ENCODE measurements at regions not wholly inside any gene's neighbourhood (a gene's known extent, or its start where the extent isn't known, plus 50 kb on each side); places are given as distances from the start of the nearest gene placed in this dataset.
A peak's percentile ranks its signal among the peaks of the same experiment; 100 is the strongest.

- intact Hi-C loops (cut with micrococcal nuclease), result no loop called here
- no peaks in the 10 kb centered on the region for H3K27me3 ChIP-seq (ENCODE audit: control insufficient read depth in 2 of 2, insufficient read depth in 2 of 2, low read length in 2 of 2)
- no peaks in the 10 kb centered on the region for H3K9me3 Mint-ChIP-seq
- H3K9me3 ChIP-seq (replicated peaks in 1 of 2; ENCODE audit: control insufficient read depth in 1 of 2, insufficient read depth in 1 of 2, low read length in 2 of 2), result no peaks in the 10 kb centered on the region
- H2AFZ ChIP-seq (ENCODE audit: insufficient read depth, low read depth, low read length, poor library complexity, severe bottlenecking), result no peak overlapping the region
- no peak overlapping the region for H3K4me3 Mint-ChIP-seq
- no peaks in the 10 kb centered on the region for H3K36me3 ChIP-seq (replicated peaks in 1 of 2; ENCODE audit: control insufficient read depth in 1 of 2, insufficient read depth in 2 of 2, low read length in 2 of 2)
- no peaks in the 10 kb centered on the region for H3K4me1 ChIP-seq (ENCODE audit: control insufficient read depth in 1 of 2, insufficient read depth in 2 of 2, low read length in 2 of 2)
- no peak for DNase-seq
- H3K27ac ChIP-seq (ENCODE audit: low read depth in 1 of 2, low read length in 2 of 2), result no peak overlapping the region
- H3K4me3 ChIP-seq (replicated peaks in 1 of 3; ENCODE audit: low read depth in 2 of 3, low read length in 3 of 3), result no peak overlapping the region
- H3K4me1 Mint-ChIP-seq, result no peaks in the 10 kb centered on the region
- peaks cover 2 to 5% (median 2%) of the 10 kb centered on the region in 3 donors for H3K27me3 Mint-ChIP-seq (ENCODE audit: low read depth in 3 of 3)
- no peaks in the 10 kb centered on the region for H4K20me1 ChIP-seq (ENCODE audit: insufficient read depth, low read length)
- H3K79me2 ChIP-seq (ENCODE audit: insufficient read depth, low read length), result no peaks in the 10 kb centered on the region
- no peak overlapping the region for H3K9ac ChIP-seq (ENCODE audit: insufficient read depth, low read length, poor library complexity, severe bottlenecking)
- no peak for TF ChIP-seq CTCF (IDR thresholded peaks at IDR 0.05)
- WGBS (ENCODE audit: insufficient coverage), result 75% methylated on average over 7 of the region's 7 CpGs
- no peaks in the 10 kb centered on the region for H3K36me3 Mint-ChIP-seq
- H3K27ac Mint-ChIP-seq, result peak overlapping the region in 1 of 7 donors; percentile 2
- H3K4me2 ChIP-seq (replicated peaks; ENCODE audit: extremely low read depth, low read length, poor library complexity, severe bottlenecking), result no peak overlapping the region
These were observed 59.2 kb upstream of the LYRM9 start for GRCh38 chr17:27952366-27952765.

GRCh38 chr17:27954548-27955495, 61.7 kb upstream of the LYRM9 start:
- no peak for TF ChIP-seq CTCF (IDR thresholded peaks at IDR 0.05)
- no peaks in the 10 kb centered on the region for H3K9me3 ChIP-seq (replicated peaks in 1 of 2; ENCODE audit: control insufficient read depth in 1 of 2, insufficient read depth in 1 of 2, low read length in 2 of 2)
- H3K4me2 ChIP-seq (replicated peaks; ENCODE audit: extremely low read depth, low read length, poor library complexity, severe bottlenecking), result no peak overlapping the region
- DNase-seq, result no peak
- H3K27ac ChIP-seq (ENCODE audit: low read depth in 1 of 2, low read length in 2 of 2), result no peak overlapping the region
- 75% methylated on average over 5 of the region's 8 CpGs for WGBS (ENCODE audit: insufficient coverage)
- intact Hi-C loops (cut with micrococcal nuclease), result no loop called here
- H3K4me1 ChIP-seq (ENCODE audit: control insufficient read depth in 1 of 2, insufficient read depth in 2 of 2, low read length in 2 of 2), result no peaks in the 10 kb centered on the region
- H3K4me3 ChIP-seq (replicated peaks in 1 of 3; ENCODE audit: low read depth in 2 of 3, low read length in 3 of 3), result no peak overlapping the region
- H3K4me1 Mint-ChIP-seq, result no peaks in the 10 kb centered on the region
- H3K27me3 Mint-ChIP-seq (ENCODE audit: low read depth in 3 of 3), result peaks cover 0 to 5% (median 2%) of the 10 kb centered on the region in 3 donors
- H3K27ac Mint-ChIP-seq, result no peak overlapping the region
- H4K20me1 ChIP-seq (ENCODE audit: insufficient read depth, low read length), result no peaks in the 10 kb centered on the region
- H3K9me3 Mint-ChIP-seq, result no peaks in the 10 kb centered on the region
- H2AFZ ChIP-seq (ENCODE audit: insufficient read depth, low read depth, low read length, poor library complexity, severe bottlenecking), result no peak overlapping the region
- H3K36me3 ChIP-seq (replicated peaks in 1 of 2; ENCODE audit: control insufficient read depth in 1 of 2, insufficient read depth in 2 of 2, low read length in 2 of 2), result no peaks in the 10 kb centered on the region
- no peaks in the 10 kb centered on the region for H3K36me3 Mint-ChIP-seq
- H3K79me2 ChIP-seq (ENCODE audit: insufficient read depth, low read length), result no peaks in the 10 kb centered on the region
- no peaks in the 10 kb centered on the region for H3K27me3 ChIP-seq (ENCODE audit: control insufficient read depth in 2 of 2, insufficient read depth in 2 of 2, low read length in 2 of 2)
- no peak overlapping the region for H3K4me3 Mint-ChIP-seq
- H3K9ac ChIP-seq (ENCODE audit: insufficient read depth, low read length, poor library complexity, severe bottlenecking), result no peak overlapping the region

Data from CD14-positive monocyte (primary cell).